Uterus (tissue), 2 donors: ENCODE measurements at regions not wholly inside any gene's neighbourhood (a gene's known extent, or its start where the extent isn't known, plus 50 kb on each side); places are given as distances from the start of the nearest gene placed in this dataset.

ENCODE experiments used
- POLR2A ChIP-seq, 2 donors: fragments of 450-650 bp; IDR thresholded peaks; one replicate each; pipeline ENCODE4 v1.6.1; 2016; ENCODE audit warnings: antibody characterized with exemption in 2 of 2, mild to moderate bottlenecking in 1 of 2, moderate library complexity in 1 of 2
- TF ChIP-seq, protein P1 (sequence below), 4 experiments: fragments of 200-600 bp in 2 of 4; fragments of 450-650 bp in 2 of 4; sonication (generic) in 2 of 4; IDR thresholded peaks; one replicate each; pipeline ENCODE4 v1.5.1; 2016 to 2019; ENCODE audit warnings: antibody characterized with exemption in 4 of 4, mild to moderate bottlenecking in 2 of 4, moderate library complexity in 1 of 4

DNA sequence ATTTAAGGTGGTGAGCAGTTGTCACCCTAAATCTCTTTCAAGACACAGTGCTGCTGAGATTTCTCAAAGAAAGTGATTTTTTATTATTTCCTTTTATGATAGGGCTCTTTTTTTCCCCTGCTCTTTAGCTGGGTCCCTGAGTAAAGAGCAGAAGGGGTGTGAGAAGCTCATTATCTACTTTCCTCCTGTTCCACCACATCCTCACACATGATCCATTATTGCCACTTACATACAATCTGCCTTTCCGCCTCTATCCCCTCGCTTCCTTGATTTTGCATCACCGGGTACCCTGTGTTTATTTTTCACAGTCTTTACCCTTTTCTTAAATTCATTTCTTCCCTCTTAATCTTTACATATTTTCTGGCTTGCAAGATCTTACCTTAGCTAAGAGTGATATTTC is 93.9 kb upstream of the CCDC85A start:
- TF ChIP-seq, protein P1, sequence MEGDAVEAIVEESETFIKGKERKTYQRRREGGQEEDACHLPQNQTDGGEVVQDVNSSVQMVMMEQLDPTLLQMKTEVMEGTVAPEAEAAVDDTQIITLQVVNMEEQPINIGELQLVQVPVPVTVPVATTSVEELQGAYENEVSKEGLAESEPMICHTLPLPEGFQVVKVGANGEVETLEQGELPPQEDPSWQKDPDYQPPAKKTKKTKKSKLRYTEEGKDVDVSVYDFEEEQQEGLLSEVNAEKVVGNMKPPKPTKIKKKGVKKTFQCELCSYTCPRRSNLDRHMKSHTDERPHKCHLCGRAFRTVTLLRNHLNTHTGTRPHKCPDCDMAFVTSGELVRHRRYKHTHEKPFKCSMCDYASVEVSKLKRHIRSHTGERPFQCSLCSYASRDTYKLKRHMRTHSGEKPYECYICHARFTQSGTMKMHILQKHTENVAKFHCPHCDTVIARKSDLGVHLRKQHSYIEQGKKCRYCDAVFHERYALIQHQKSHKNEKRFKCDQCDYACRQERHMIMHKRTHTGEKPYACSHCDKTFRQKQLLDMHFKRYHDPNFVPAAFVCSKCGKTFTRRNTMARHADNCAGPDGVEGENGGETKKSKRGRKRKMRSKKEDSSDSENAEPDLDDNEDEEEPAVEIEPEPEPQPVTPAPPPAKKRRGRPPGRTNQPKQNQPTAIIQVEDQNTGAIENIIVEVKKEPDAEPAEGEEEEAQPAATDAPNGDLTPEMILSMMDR (IDR thresholded peaks at IDR 0.05) = no peak
- TF ChIP-seq POLR2A (IDR thresholded peaks at IDR 0.05) = no peak
